ENCODE measurements at regions not wholly inside any gene's neighbourhood (a gene's known extent, or its start where the extent isn't known, plus 50 kb on each side); places are given as distances from the start of the nearest gene placed in this dataset.

DNA sequence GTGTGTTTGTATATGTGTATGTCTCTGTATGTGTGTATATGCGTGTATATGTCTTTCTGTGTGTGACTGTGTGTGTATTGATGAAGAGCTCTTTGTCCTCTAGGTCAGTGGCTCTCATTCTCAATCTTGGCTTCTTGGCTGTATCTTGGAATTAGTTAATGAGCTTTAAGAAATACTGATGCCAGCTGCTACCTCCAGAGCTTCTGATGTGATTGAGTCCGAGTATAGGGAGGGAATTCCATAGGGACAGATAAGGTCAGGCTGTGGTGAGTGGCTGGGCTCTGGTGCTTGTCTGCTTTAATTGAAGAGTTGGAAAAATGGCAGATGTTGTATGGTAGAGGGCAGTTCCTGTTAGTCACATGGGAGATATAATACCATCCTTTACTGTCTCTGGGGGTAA, 140.1 kb downstream of the C12orf75 start:
- H3K79me2 ChIP-seq (ENCODE audit: insufficient read depth, low read length), result no peaks in the 10 kb centered on the region
- H3K36me3 ChIP-seq (ENCODE audit: low read length), result no peaks in the 10 kb centered on the region
- H4K20me1 ChIP-seq (ENCODE audit: low read depth, low read length), result no peaks in the 10 kb centered on the region
- no peak overlapping the region for H3K4me3 ChIP-seq (ENCODE audit: insufficient read depth, low read length, poor library complexity, severe bottlenecking)
- no peak overlapping the region for H3K9ac ChIP-seq (ENCODE audit: low read length)
- H3K9me2 ChIP-seq (replicated peaks; ENCODE audit: insufficient read depth, low read length), result no peaks in the 10 kb centered on the region
- no peaks in the 10 kb centered on the region for H3F3A ChIP-seq (ENCODE audit: insufficient read depth)
- no peak overlapping the region for H2AFZ ChIP-seq (ENCODE audit: low read depth, low read length, severe bottlenecking)
- H3K4me2 ChIP-seq (ENCODE audit: low read depth, low read length, poor library complexity, severe bottlenecking), result no peak overlapping the region
- H3K27me3 ChIP-seq (ENCODE audit: low read length), result no peaks in the 10 kb centered on the region
- no peaks in the 10 kb centered on the region for H3K9me3 ChIP-seq (ENCODE audit: insufficient read depth, low read length)
- H3K27ac ChIP-seq (ENCODE audit: low read depth, low read length), result no peak overlapping the region
- TF ChIP-seq EZH2phosphoT487 (conservative IDR thresholded peaks at IDR 0.05; ENCODE audit: low read length), result no peak
- TF ChIP-seq, protein P1, sequence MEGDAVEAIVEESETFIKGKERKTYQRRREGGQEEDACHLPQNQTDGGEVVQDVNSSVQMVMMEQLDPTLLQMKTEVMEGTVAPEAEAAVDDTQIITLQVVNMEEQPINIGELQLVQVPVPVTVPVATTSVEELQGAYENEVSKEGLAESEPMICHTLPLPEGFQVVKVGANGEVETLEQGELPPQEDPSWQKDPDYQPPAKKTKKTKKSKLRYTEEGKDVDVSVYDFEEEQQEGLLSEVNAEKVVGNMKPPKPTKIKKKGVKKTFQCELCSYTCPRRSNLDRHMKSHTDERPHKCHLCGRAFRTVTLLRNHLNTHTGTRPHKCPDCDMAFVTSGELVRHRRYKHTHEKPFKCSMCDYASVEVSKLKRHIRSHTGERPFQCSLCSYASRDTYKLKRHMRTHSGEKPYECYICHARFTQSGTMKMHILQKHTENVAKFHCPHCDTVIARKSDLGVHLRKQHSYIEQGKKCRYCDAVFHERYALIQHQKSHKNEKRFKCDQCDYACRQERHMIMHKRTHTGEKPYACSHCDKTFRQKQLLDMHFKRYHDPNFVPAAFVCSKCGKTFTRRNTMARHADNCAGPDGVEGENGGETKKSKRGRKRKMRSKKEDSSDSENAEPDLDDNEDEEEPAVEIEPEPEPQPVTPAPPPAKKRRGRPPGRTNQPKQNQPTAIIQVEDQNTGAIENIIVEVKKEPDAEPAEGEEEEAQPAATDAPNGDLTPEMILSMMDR (IDR thresholded peaks at IDR 0.05; ENCODE audit: insufficient read depth, low read length, poor library complexity, severe bottlenecking), result no peak

DNA sequence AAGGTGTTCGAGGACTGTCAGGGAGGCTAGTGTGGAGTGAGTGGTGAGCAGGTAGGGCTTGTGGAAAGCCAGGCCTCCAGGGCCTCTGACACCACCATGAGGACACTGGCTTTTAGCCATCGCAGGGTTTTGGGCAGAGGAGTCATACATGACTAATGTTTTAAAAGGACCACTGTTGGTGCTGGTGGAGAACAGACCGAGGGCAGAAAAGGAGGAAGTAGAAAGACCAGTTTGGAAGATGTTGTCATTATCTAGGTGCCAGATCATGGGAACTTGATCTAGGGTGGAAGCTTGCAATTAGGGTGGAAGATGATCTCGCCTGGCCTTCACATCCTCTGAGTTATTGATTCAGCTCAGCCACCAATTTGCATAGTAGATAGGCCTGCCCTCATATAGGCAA, 144.2 kb downstream of the C12orf75 start:
- Histone ChIP-seq H3K9ac (ENCODE audit: low read length) (no peak overlapping the region), H3K9me2 (replicated peaks; ENCODE audit: insufficient read depth, low read length) (no peaks in the 10 kb centered on the region), H3K27me3 (ENCODE audit: low read length) (no peaks in the 10 kb centered on the region), H4K20me1 (ENCODE audit: low read depth, low read length) (no peaks in the 10 kb centered on the region), H2AFZ (ENCODE audit: low read depth, low read length, severe bottlenecking) (no peak overlapping the region), H3K4me3 (ENCODE audit: insufficient read depth, low read length, poor library complexity, severe bottlenecking) (no peak overlapping the region), H3K4me2 (ENCODE audit: low read depth, low read length, poor library complexity, severe bottlenecking) (no peak overlapping the region), H3K36me3 (ENCODE audit: low read length) (no peaks in the 10 kb centered on the region), H3K27ac (ENCODE audit: low read depth, low read length) (no peak overlapping the region), H3F3A (ENCODE audit: insufficient read depth) (no peaks in the 10 kb centered on the region), H3K79me2 (ENCODE audit: insufficient read depth, low read length) (no peaks in the 10 kb centered on the region), H3K9me3 (ENCODE audit: insufficient read depth, low read length) (no peaks in the 10 kb centered on the region)
- TF ChIP-seq EZH2phosphoT487 (conservative IDR thresholded peaks at IDR 0.05; ENCODE audit: low read length), result no peak
- TF ChIP-seq, protein P1 (IDR thresholded peaks at IDR 0.05; ENCODE audit: insufficient read depth, low read length, poor library complexity, severe bottlenecking), result no peak

DNA sequence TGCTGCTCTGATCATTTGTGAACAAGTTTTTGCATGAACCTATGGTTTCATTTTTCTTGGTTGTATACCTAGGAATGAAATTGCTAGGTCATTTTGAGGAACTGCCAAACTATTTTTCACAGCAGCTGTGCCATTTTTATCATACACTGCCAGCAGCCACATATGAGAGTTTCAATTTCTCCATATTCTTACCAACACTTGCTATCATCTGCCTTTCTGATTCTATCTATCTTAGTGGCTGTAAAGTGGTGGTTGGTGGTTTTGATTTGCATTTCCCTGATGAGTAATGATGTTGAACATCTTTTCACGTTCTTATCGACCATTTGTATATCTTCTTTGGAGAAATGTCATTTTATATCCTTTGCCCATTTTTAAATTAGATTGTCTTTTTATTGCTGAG, 146.1 kb downstream of the C12orf75 start:
- H3F3A ChIP-seq (ENCODE audit: insufficient read depth), result no peaks in the 10 kb centered on the region
- no peak overlapping the region for H3K4me2 ChIP-seq (ENCODE audit: low read depth, low read length, poor library complexity, severe bottlenecking)
- no peaks in the 10 kb centered on the region for H3K9me2 ChIP-seq (replicated peaks; ENCODE audit: insufficient read depth, low read length)
- no peaks in the 10 kb centered on the region for H4K20me1 ChIP-seq (ENCODE audit: low read depth, low read length)
- no peaks in the 10 kb centered on the region for H3K27me3 ChIP-seq (ENCODE audit: low read length)
- no peak overlapping the region for H3K27ac ChIP-seq (ENCODE audit: low read depth, low read length)
- no peaks in the 10 kb centered on the region for H3K36me3 ChIP-seq (ENCODE audit: low read length)
- TF ChIP-seq, protein P1 (IDR thresholded peaks at IDR 0.05; ENCODE audit: insufficient read depth, low read length, poor library complexity, severe bottlenecking), result no peak
- no peak for TF ChIP-seq EZH2phosphoT487 (conservative IDR thresholded peaks at IDR 0.05; ENCODE audit: low read length)
- H3K9ac ChIP-seq (ENCODE audit: low read length), result no peak overlapping the region
- H3K4me3 ChIP-seq (ENCODE audit: insufficient read depth, low read length, poor library complexity, severe bottlenecking), result no peak overlapping the region
- H3K79me2 ChIP-seq (ENCODE audit: insufficient read depth, low read length), result no peaks in the 10 kb centered on the region
- H3K9me3 ChIP-seq (ENCODE audit: insufficient read depth, low read length), result no peaks in the 10 kb centered on the region
- no peak overlapping the region for H2AFZ ChIP-seq (ENCODE audit: low read depth, low read length, severe bottlenecking)
